Skin of body (tissue), 1 donor: ENCODE measurements at regions not wholly inside any gene's neighbourhood (a gene's known extent, or its start where the extent isn't known, plus 50 kb on each side); places are given as distances from the start of the nearest gene placed in this dataset.
"Not testable (repeated sequence)": the region's sequence is repeated elsewhere in the genome, so short reads cannot be mapped to it uniquely, and the experiment has no call there.

Experiments used
- DNase-seq: peaks from one replicate; lab custom pipeline; 2025; lab: John Stamatoyannopoulos, UW

DNA sequence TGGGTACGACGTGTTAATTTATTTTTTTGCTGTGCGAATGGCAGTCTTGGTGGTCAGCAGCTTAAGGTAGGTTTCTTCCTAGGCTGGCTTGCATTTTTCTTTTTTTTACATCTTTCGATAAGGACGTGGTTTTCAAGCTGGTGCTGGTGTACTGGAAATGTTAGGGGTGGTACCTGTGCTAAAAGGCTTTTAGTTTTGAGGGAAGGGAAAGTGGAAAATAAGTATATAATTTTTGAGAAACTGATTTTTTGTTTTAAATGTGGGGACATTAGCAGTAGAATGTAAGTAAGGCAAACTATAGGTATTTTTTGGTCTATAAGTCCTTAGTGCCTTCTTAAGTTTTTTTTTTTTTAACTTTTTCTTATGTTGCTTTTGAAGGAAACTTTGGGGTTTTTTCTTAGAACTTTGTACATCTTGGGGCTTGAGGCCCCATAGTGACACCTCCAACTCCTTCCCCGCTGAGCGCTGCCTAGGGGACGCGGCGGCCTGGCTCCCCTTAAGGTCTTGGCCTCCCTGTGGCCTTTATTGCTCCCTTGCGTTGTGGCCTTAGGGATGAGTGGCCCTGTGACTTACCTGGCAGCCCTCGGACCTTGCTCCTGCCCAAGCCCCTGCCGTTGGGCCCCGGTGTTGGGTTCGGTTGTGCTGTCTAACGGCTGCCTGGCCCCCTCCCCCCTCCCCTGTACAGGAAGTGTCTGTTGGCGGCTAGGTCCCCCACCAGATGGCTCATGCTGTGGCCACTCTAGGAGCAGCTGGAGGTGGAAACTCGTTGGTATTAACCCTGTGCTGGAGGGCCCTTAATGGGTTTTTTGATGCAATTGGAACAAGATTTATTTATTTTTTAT lies 88.0 kb upstream of the RPRML start:
- DNase-seq: peak; percentile 88

DNA sequence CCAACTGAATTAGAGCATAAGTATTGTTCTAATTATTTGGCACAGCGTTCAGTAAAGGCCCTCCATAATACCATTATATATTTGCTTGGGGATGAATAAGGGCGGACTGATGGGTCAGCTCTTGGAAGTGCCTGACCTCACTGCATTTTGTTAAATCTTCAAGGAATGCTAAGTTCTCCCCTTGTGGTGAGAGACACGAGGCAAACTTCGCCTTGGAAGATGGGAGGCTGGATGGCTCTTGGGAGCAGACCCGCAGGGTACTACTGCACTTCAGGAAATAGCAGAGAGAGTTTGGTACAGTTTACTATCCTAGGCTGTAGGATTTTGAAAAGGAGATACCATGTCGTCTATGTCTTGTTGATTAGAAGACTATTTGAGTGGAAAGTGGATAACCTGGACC lies 87.0 kb upstream of the RPRML start:
- DNase-seq: no peak

DNA sequence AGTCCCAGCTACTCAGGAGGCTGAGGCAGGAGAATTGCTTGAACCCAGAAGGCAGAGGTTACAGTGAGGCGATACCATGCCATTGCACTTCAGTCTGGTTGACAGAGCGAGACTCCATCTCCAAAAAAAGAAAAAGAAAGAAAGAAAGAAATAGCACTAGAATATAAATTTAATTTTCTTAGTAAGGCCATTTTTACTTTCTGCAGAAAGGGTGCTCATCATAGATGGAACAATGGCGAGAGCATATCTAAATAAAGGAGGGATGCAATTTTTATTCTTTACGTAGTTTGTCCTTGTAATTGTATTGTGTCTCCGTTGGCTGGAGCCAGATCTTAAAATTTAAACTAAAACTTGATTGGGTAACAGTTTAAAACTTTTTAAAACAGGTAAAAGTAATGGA lies 85.6 kb upstream of the RPRML start:
- DNase-seq: no peak

DNA sequence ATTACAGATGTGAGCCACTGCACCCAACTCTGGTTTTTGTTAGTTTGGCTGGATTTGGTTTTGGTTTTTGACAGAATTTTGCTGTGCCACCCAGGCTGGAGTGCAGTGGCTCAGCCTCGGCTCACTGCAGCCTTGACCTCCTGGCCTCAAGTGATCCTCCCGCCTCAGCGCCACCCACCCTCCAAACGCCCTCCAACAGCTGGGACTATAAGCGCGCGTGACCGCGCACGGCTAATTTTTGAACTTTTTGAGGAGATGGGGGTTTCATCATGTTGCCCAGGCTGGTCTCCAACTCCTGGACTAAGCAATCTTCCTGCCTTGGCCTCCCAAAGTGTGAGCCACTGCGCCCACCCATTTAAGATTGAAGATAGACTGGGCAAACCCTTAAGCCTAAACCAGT lies 84.4 kb upstream of the RPRML start:
- no peak for DNase-seq

GRCh38 chr17:47062851-47063250 lies 83.8 kb upstream of the RPRML start:
- not testable (repeated sequence) for DNase-seq

DNA sequence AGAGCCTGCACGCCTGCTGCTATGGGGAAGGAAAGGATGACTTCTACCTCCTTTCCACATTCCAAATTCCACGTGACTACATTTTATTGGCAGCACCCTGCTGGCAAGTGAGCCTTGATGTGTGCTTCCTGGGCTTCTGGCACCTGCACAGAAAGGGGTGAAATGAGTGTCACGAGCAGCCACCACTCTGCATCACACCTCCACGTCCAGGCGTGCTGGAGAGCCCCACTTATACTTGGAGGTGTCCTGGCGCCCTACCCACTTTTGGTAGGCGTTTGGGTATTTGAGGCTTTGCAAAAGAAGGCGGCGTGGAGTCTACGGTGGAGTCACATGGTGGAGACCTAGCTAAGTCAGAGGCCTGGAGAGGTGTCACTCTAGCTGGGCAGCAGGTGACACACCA lies 81.0 kb upstream of the RPRML start:
- DNase-seq: not testable (repeated sequence)

- DNase-seq: no peak
Observed at GRCh38 chr17:47057830-47058229, 78.8 kb upstream of the RPRML start.

- not testable (repeated sequence) for DNase-seq
Observed at GRCh38 chr17:47057279-47057678, 78.2 kb upstream of the RPRML start.

DNA sequence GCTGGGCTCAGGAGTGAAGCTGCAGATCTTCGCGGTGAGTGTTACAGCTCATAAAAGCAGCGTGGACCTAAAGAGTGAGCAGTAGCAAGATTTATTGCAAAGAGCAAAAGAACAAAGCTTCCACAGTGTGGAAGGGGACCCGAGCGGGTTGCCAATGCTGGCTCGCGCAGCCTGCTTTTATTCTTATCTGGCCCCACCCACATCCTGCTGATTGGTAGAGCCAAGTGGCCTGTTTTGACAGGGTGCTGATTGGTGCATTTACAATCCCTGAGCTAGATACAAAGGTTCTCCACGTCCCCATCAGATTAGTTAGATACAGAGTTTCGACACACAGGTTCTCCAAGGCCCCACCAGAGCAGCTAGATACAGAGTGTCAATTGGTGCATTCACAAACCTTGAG lies 77.6 kb upstream of the RPRML start:
- not testable (repeated sequence) for DNase-seq
